HepG2 (cell line): ENCODE measurements at regions not wholly inside any gene's neighbourhood (a gene's known extent, or its start where the extent isn't known, plus 50 kb on each side); places are given as distances from the start of the nearest gene placed in this dataset.

ENCODE experiments used
- HNRNPUL1 ChIP-seq: fragments of 200-400 bp; formaldehyde crosslinking; IDR thresholded peaks from 2 replicates; pipeline ENCODE4 v1.6.1; 2017; ENCODE audit warnings: low read depth, mild to moderate bottlenecking, low read length, moderate library complexity
- RFX5 ChIP-seq: IDR thresholded peaks from 2 replicates; pipeline ENCODE4 v1.6.1; 2011; ENCODE audit warnings: low read depth, low read length, improper control_type of control experiment
- ZNF839 ChIP-seq: sonication (generic); formaldehyde crosslinking; IDR thresholded peaks from 2 replicates; pipeline ENCODE4 v1.4.0; 2020; ENCODE audit warnings: missing genetic modification reagents, mild to moderate bottlenecking, borderline replicate concordance
- TF ChIP-seq, protein P1 (sequence below): IDR thresholded peaks from 2 replicates; pipeline ENCODE4 v1.6.1; 2016; ENCODE audit warnings: mild to moderate bottlenecking

DNA sequence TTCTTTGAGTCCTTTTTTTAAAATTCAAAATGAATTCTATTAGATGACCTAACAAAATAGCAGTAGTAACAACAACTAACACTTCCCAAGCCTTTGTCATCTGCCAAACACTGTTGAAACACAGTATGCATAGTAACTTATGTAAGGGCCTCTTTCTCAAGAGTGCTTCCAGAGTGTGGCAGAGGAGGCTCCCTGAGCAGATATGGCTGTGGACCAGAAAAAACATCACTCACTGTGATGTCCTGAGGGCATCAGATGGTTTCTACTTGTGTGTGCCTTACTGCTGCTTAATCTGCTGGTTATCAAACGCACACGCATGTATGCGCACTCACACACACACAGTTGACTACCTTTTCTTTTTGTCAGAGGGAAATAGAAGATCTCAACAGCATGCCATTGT lies 110.8 kb downstream of the DLEU7 start:
- TF ChIP-seq, protein P1, sequence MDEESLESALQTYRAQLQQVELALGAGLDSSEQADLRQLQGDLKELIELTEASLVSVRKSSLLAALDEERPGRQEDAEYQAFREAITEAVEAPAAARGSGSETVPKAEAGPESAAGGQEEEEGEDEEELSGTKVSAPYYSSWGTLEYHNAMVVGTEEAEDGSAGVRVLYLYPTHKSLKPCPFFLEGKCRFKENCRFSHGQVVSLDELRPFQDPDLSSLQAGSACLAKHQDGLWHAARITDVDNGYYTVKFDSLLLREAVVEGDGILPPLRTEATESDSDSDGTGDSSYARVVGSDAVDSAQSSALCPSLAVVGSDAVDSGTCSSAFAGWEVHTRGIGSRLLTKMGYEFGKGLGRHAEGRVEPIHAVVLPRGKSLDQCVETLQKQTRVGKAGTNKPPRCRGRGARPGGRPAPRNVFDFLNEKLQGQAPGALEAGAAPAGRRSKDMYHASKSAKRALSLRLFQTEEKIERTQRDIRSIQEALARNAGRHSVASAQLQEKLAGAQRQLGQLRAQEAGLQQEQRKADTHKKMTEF (CRISPR knock-in tag): no peak
- TF ChIP-seq HNRNPUL1 (no peak), RFX5 (no peak), ZNF839 (CRISPR knock-in tag) (no peak)
